ENCODE measurements at regions not wholly inside any gene's neighbourhood (a gene's known extent, or its start where the extent isn't known, plus 50 kb on each side); places are given as distances from the start of the nearest gene placed in this dataset.
"Not testable (repeated sequence)": the region's sequence is repeated elsewhere in the genome, so short reads cannot be mapped to it uniquely, and the experiment has no call there.

DNA sequence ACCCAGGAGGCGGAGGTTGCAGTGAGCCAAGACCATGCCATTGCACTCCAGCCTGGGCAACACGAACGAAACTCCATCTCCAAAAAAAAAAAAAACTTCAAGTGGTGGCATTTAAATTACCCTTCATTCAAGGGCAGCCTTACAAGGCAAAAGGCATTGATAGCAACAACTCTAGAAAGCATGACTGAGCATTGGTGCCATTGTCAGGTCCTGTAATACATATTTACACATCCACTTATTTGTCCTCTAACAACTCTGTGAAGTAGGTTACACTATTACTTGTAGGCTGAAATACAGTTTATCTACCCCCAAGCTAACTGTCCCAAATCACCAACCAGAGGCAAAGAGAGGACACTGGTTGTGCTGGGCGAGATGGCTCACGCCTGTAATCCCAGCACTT is 52.7 kb upstream of the LARP1 start:
- intact Hi-C loops (cut with DNase I) = no loop called here
- Histone ChIP-seq H3K27me3 (no peaks in the 10 kb centered on the region), H3K27ac (no peak overlapping the region), H3K36me3 (no peaks in the 10 kb centered on the region), H3K4me1 (no peaks in the 10 kb centered on the region), H3K4me3 (no peak overlapping the region), H3K9me3 (no peaks in the 10 kb centered on the region)
- no peak for DNase-seq (ENCODE audit: extremely low spot score in 2 of 2)
- no peak for TF ChIP-seq POLR2A (IDR thresholded peaks at IDR 0.05)
- TF ChIP-seq POLR2AphosphoS5 (IDR thresholded peaks at IDR 0.05; ENCODE audit: insufficient read depth in 1 of 2, low read depth in 1 of 2) = no peak
- TF ChIP-seq, protein P1, sequence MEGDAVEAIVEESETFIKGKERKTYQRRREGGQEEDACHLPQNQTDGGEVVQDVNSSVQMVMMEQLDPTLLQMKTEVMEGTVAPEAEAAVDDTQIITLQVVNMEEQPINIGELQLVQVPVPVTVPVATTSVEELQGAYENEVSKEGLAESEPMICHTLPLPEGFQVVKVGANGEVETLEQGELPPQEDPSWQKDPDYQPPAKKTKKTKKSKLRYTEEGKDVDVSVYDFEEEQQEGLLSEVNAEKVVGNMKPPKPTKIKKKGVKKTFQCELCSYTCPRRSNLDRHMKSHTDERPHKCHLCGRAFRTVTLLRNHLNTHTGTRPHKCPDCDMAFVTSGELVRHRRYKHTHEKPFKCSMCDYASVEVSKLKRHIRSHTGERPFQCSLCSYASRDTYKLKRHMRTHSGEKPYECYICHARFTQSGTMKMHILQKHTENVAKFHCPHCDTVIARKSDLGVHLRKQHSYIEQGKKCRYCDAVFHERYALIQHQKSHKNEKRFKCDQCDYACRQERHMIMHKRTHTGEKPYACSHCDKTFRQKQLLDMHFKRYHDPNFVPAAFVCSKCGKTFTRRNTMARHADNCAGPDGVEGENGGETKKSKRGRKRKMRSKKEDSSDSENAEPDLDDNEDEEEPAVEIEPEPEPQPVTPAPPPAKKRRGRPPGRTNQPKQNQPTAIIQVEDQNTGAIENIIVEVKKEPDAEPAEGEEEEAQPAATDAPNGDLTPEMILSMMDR (IDR thresholded peaks at IDR 0.05) = no peak

DNA sequence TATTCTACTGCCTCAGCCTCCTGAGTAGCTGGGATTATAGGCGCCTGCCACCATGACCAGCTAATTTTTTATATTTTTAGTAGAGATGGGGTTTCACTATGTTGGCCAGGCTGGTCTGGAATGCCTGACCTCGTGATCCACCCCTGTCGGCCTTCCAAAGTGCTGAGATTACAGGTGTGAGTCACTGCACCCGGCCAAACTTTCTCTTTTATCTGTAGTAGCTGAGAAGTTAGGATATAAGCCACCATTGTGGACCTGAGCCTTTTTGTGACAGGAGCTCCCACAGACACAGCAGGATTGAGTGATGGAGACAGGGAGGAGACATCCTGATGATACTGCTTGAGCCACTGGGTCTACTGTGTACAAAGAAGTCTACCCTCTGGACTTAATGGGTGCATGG is 53.5 kb upstream of the LARP1 start:
- intact Hi-C loops (cut with DNase I) = not testable (repeated sequence)

DNA sequence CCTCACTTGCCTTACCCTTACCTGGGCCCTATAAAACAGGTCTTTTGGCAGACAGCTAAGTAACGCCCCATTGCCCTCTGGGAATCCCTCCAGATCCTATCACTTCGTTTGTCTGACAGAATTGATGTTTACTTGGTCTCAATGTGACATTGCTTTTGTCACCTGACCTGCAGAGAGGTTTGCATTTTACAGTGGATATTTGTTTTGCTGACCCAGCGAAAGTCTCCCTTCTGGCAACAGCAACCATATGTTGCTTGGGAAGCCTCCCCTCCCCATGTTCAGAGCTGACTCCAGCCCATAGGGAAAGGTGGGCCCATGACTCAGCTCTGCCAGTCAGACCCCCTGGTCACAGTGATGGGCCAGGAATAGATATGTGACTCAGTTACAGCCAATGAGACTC is 54.0 kb upstream of the LARP1 start:
- H3K4me3 ChIP-seq = no peak overlapping the region
- TF ChIP-seq POLR2A (IDR thresholded peaks at IDR 0.05) (no peak), POLR2AphosphoS5 (IDR thresholded peaks at IDR 0.05; ENCODE audit: insufficient read depth in 1 of 2, low read depth in 1 of 2) (no peak)
- TF ChIP-seq, protein P1 (IDR thresholded peaks at IDR 0.05) = no peak
- H3K36me3 ChIP-seq = no peaks in the 10 kb centered on the region
- no peaks in the 10 kb centered on the region for H3K9me3 ChIP-seq
- H3K27ac ChIP-seq = no peak overlapping the region
- intact Hi-C loops (cut with DNase I) = no loop called here
- DNase-seq (ENCODE audit: extremely low spot score in 2 of 2) = no peak
- no peaks in the 10 kb centered on the region for H3K4me1 ChIP-seq
- H3K27me3 ChIP-seq = no peaks in the 10 kb centered on the region

More for the DNA sequence above, 53.5 kb upstream of the LARP1 start:
- not testable (repeated sequence) for H3K27me3 ChIP-seq; H3K36me3 ChIP-seq; H3K9me3 ChIP-seq; H3K27ac ChIP-seq; DNase-seq (ENCODE audit: extremely low spot score in 2 of 2); H3K4me3 ChIP-seq; H3K4me1 ChIP-seq

DNA sequence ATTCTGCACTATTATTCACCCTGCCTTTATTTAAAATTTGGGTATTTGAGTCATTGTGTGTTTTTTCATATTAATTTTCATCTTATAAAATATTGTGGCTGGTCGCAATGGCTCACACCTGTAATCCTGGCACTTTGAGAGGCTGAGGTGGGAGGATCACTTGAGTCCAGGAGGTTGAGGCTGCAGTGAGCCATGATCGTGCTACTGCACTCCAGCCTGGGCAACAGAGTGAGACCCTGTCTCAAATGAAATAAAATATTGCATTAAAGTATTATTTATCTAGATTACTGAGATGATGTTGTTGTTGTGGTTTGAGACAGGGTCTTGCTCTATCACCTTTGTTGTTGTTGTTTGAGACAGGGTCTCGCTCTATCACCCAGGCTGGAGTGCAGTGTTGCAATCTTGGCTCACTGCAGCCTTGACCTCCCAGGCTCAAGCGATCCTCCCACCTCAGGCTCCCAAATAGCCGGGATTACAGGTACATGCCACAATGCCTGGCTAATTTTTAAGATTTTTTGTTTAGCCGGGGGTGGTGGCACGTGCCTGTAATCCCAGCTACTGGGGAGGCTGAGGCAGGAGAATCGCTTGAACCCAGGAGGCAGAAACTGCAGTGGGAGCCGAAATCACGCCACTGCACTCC is 54.8 kb upstream of the LARP1 start:
- intact Hi-C loops (cut with DNase I); H3K27me3 ChIP-seq; H3K36me3 ChIP-seq; H3K9me3 ChIP-seq; H3K4me1 ChIP-seq; H3K27ac ChIP-seq; H3K4me3 ChIP-seq; DNase-seq (ENCODE audit: extremely low spot score in 2 of 2): not testable (repeated sequence)

- H3K9me3 ChIP-seq = no peaks in the 10 kb centered on the region
- no peak for TF ChIP-seq POLR2AphosphoS5 (IDR thresholded peaks at IDR 0.05; ENCODE audit: insufficient read depth in 1 of 2, low read depth in 1 of 2)
- TF ChIP-seq, protein P1 (IDR thresholded peaks at IDR 0.05) = no peak
- TF ChIP-seq POLR2A (IDR thresholded peaks at IDR 0.05) = no peak
- no peak overlapping the region for H3K4me3 ChIP-seq
- no peaks in the 10 kb centered on the region for H3K27me3 ChIP-seq
- no peak overlapping the region for H3K27ac ChIP-seq
- DNase-seq (ENCODE audit: extremely low spot score in 2 of 2) = no peak
- no peaks in the 10 kb centered on the region for H3K36me3 ChIP-seq
- no peaks in the 10 kb centered on the region for H3K4me1 ChIP-seq
- intact Hi-C loops (cut with DNase I) = no loop called here
Observed at GRCh38 chr5:154698763-154699162, 56.4 kb upstream of the LARP1 start.

GRCh38 chr5:154697371-154697770 is 57.8 kb upstream of the LARP1 start:
- Histone ChIP-seq H3K9me3 (no peaks in the 10 kb centered on the region), H3K36me3 (no peaks in the 10 kb centered on the region), H3K27me3 (no peaks in the 10 kb centered on the region), H3K27ac (no peak overlapping the region), H3K4me1 (peaks cover 3% of the 10 kb centered on the region), H3K4me3 (no peak overlapping the region)
- TF ChIP-seq POLR2AphosphoS5 (IDR thresholded peaks at IDR 0.05; ENCODE audit: insufficient read depth in 1 of 2, low read depth in 1 of 2) = no peak
- TF ChIP-seq, protein P1 (IDR thresholded peaks at IDR 0.05) = no peak
- no peak for TF ChIP-seq POLR2A (IDR thresholded peaks at IDR 0.05)
- intact Hi-C loops (cut with DNase I) = no loop called here
- no peak for DNase-seq (ENCODE audit: extremely low spot score in 2 of 2)

Measured in vagina (tissue), 2 donors.